ENCODE measurements at regions not wholly inside any gene's neighbourhood (a gene's known extent, or its start where the extent isn't known, plus 50 kb on each side); places are given as distances from the start of the nearest gene placed in this dataset.

- POLR2A ChIA-PET: interaction anchor here (5.0 kb wide), 1 partner anchor 68 kb away, joined by 28 read pairs; the partner anchor contains the start of gene RTN4
- no peak for TF ChIP-seq CTBP1 (IDR thresholded peaks at IDR 0.05; ENCODE audit: borderline replicate concordance)
- TF ChIP-seq TARDBP (IDR thresholded peaks at IDR 0.05): no peak
- TF ChIP-seq ELF4 (IDR thresholded peaks at IDR 0.05): no peak
- TF ChIP-seq SP1 (IDR thresholded peaks at IDR 0.05): no peak
- no peak for TF ChIP-seq HDGF (IDR thresholded peaks at IDR 0.05; ENCODE audit: borderline replicate concordance)
- no peak for TF ChIP-seq NFRKB (IDR thresholded peaks at IDR 0.05)
- no peak for TF ChIP-seq FOXM1 (IDR thresholded peaks at IDR 0.05; ENCODE audit: borderline replicate concordance)
- TF ChIP-seq ARNT (IDR thresholded peaks at IDR 0.05): no peak
- TF ChIP-seq BHLHE40 (IDR thresholded peaks at IDR 0.05; ENCODE audit: borderline replicate concordance): no peak
- no peak for TF ChIP-seq ZNF384 (IDR thresholded peaks at IDR 0.05)
- TF ChIP-seq LEF1 (IDR thresholded peaks at IDR 0.05; ENCODE audit: borderline replicate concordance): no peak
- no peak for TF ChIP-seq L3MBTL2 (conservative IDR thresholded peaks at IDR 0.05)
- no peak for TF ChIP-seq FOXK2 (IDR thresholded peaks at IDR 0.05)
- TF ChIP-seq SUZ12 (IDR thresholded peaks at IDR 0.05): no peak
- TF ChIP-seq, protein P1, sequence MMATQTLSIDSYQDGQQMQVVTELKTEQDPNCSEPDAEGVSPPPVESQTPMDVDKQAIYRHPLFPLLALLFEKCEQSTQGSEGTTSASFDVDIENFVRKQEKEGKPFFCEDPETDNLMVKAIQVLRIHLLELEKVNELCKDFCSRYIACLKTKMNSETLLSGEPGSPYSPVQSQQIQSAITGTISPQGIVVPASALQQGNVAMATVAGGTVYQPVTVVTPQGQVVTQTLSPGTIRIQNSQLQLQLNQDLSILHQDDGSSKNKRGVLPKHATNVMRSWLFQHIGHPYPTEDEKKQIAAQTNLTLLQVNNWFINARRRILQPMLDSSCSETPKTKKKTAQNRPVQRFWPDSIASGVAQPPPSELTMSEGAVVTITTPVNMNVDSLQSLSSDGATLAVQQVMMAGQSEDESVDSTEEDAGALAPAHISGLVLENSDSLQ (IDR thresholded peaks at IDR 0.05): no peak
- TF ChIP-seq FOXA1 (IDR thresholded peaks at IDR 0.05): no peak
- CTCF ChIA-PET: interaction anchor here (0.7 kb wide), 1 partner anchor 102 kb away, joined by 11 read pairs; no protein-coding TSS in a partner anchor
- DNase-seq (ENCODE audit: extremely low spot score): no peak
Observed at GRCh38 chr2:55116966-55117365, 66.7 kb upstream of the RTN4 start.

DNA sequence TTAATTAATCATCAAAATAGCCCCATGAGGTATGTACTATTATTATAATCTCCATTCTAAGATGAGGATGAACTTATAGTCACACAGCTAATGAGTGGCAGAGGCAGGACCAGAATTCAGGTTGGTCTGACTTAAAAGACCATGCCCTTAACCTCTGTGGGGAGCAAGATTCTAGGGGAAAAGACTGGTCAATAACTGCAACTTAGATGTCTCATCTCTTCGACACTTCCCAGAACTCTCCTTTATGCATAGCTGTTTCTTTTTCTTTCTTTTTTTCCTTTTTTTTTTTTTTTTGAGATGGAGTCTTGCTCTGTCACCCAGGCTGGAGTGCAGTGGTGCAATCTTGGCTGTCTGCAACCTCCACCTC is 66.3 kb upstream of the RTN4 start:
- POLR2A ChIA-PET: interaction anchor here (5.0 to 5.8 kb wide), 2 partner anchors 67 kb away, joined by 28 to 40 read pairs; partner anchors contain the start of gene RTN4
- no peak for DNase-seq (ENCODE audit: extremely low spot score)
- TF ChIP-seq LEF1 (IDR thresholded peaks at IDR 0.05; ENCODE audit: borderline replicate concordance): no peak
- TF ChIP-seq SUZ12 (IDR thresholded peaks at IDR 0.05): no peak
- TF ChIP-seq, protein P1 (IDR thresholded peaks at IDR 0.05): no peak
- no peak for TF ChIP-seq FOXM1 (IDR thresholded peaks at IDR 0.05; ENCODE audit: borderline replicate concordance)
- TF ChIP-seq L3MBTL2 (conservative IDR thresholded peaks at IDR 0.05): no peak
- TF ChIP-seq SP1 (IDR thresholded peaks at IDR 0.05): no peak
- no peak for TF ChIP-seq BHLHE40 (IDR thresholded peaks at IDR 0.05; ENCODE audit: borderline replicate concordance)
- TF ChIP-seq TARDBP (IDR thresholded peaks at IDR 0.05): no peak
- CTCF ChIA-PET: interaction anchor here (0.6 to 0.7 kb wide), 2 partner anchors 52 to 102 kb away, joined by 3 to 11 read pairs; no protein-coding TSS in a partner anchor

DNA sequence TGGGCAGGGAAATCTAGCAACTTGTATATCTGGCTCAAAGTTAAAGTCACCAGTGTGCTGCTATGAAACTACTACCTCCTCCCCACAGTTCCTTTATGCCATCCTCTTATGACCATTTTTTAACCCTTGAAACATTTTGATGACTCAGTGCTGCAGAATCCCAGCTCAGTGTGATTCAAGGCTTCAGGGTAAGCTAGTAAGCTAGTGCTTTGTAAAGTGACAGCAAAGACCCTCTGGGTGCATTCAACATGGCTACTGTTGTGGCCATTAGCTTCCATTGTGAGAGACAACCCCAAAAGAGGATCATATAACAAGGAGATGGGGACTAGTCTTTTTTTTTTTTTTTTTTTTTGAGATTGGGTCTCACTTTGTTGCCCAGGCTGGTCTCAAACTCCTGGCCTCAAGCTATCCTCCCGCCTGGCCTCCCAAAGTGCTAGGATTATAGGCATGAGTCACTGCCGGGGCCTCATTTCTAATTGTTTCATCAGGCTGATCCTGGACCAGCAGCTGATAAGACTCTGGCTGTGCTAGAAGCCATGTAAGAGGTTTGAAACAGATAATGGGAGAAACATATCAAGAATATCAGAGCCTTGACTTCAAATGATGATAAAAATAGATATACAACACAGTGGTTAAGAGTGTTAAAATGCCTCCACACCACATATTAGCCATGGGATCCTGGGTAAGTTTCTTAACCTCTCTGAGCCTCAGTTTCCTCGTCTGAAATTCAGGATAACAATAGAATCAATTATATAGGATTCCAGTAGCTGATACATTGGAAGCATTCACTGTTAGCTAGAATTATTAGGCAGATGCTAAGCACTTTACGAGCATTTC is 65.7 kb upstream of the RTN4 start:
- no peak for DNase-seq (ENCODE audit: extremely low spot score)
- ChIA-PET CTCF (interaction anchor here (0.6 to 1.3 kb wide), 4 partner anchors 40 to 101 kb away, joined by 3 to 6 read pairs (median 3); no protein-coding TSS in a partner anchor), POLR2A (interaction anchor here (0.6 to 5.8 kb wide), 3 partner anchors 10 to 66 kb away, joined by 3 to 40 read pairs (median 4); partner anchors contain the start of gene RTN4)
- TF ChIP-seq ZNF384 (IDR thresholded peaks at IDR 0.05): 0 out of 2 replicates have a peak, but pooled peaks have one; percentile 14
- TF ChIP-seq, protein P1 (IDR thresholded peaks at IDR 0.05): no peak

DNA sequence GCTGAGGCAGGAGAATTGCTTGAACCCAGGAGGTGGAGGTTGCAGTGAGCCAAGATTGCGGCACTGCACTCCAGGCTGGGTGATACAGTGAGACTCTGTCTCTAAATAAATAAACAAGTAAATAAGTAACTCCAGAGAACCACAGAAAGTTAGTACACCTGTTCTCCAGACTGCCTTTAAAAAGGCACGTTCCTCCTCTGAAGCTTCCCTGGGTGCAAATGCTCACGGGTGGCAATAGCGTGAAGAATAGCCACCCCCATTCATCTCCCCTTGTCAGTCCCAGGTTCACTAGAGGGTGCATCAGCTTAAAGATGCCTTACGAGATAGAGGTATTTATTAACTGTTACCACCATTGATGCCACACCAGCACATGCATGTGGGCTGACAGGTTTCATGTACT is 64.3 kb upstream of the RTN4 start:
- DNase-seq (ENCODE audit: extremely low spot score): no peak
- CTCF ChIA-PET: interaction anchor here (1.3 kb wide), 1 partner anchor 100 kb away, joined by 3 read pairs; no protein-coding TSS in a partner anchor
- TF ChIP-seq HDGF (IDR thresholded peaks at IDR 0.05; ENCODE audit: borderline replicate concordance) (no peak), ZNF384 (IDR thresholded peaks at IDR 0.05) (no peak), BHLHE40 (IDR thresholded peaks at IDR 0.05; ENCODE audit: borderline replicate concordance) (no peak), ARNT (IDR thresholded peaks at IDR 0.05) (no peak), SUZ12 (IDR thresholded peaks at IDR 0.05) (no peak), LEF1 (IDR thresholded peaks at IDR 0.05; ENCODE audit: borderline replicate concordance) (no peak), TARDBP (IDR thresholded peaks at IDR 0.05) (no peak), CTBP1 (IDR thresholded peaks at IDR 0.05; ENCODE audit: borderline replicate concordance) (no peak)
- TF ChIP-seq, protein P1 (IDR thresholded peaks at IDR 0.05): no peak
- POLR2A ChIA-PET: interaction anchor here (1.2 to 5.8 kb wide), 2 partner anchors 9 to 65 kb away, joined by 4 to 40 read pairs; partner anchors contain the start of gene RTN4

DNA sequence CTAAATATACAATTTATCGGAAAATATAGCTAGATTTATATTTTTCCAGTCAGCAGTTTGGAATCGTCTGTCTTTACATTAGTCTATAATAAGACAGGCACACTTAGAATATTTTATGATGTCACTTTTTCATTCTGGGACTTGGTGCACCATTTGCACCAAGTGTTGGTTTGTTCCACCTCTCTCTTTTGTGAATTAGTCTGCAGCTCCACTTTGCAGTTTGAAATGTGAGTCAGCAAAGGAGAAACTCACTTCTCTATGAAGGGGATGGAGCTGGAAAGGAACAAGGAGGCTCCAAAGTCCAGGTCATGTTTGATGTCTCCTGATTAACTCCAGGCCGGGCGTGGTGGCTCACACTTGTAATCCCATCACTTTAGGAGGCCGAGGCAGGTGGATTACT is 63.8 kb upstream of the RTN4 start:
- ChIA-PET POLR2A (interaction anchor here (5.8 kb wide), 1 partner anchor 64 kb away, joined by 40 read pairs; the partner anchor contains the start of gene RTN4), CTCF (no interaction called here)
- TF ChIP-seq SP1 (IDR thresholded peaks at IDR 0.05) (no peak), BHLHE40 (IDR thresholded peaks at IDR 0.05; ENCODE audit: borderline replicate concordance) (no peak), ARNT (IDR thresholded peaks at IDR 0.05) (no peak), FOXM1 (IDR thresholded peaks at IDR 0.05; ENCODE audit: borderline replicate concordance) (no peak), NFRKB (IDR thresholded peaks at IDR 0.05) (no peak), LEF1 (IDR thresholded peaks at IDR 0.05; ENCODE audit: borderline replicate concordance) (no peak), CTBP1 (IDR thresholded peaks at IDR 0.05; ENCODE audit: borderline replicate concordance) (no peak), FOXK2 (IDR thresholded peaks at IDR 0.05) (no peak), TARDBP (IDR thresholded peaks at IDR 0.05) (no peak)
- TF ChIP-seq, protein P1 (IDR thresholded peaks at IDR 0.05): no peak
- DNase-seq (ENCODE audit: extremely low spot score): no peak

Measured in HEK293T (cell line).